ENCODE measurements at regions not wholly inside any gene's neighbourhood (a gene's known extent, or its start where the extent isn't known, plus 50 kb on each side); places are given as distances from the start of the nearest gene placed in this dataset.

GRCh38 chr6:125623085-125623484 is 126.3 kb upstream of the HEY2 start:
- TF ChIP-seq CTCF (IDR thresholded peaks at IDR 0.05) (no peak), POLR2A (IDR thresholded peaks at IDR 0.05) (no peak)

All from vagina (tissue), 2 donors.